NB4 (cell line): ENCODE measurements at regions not wholly inside any gene's neighbourhood (a gene's known extent, or its start where the extent isn't known, plus 50 kb on each side); places are given as distances from the start of the nearest gene placed in this dataset.

ENCODE experiments used
- CTCF ChIP-seq: IDR thresholded peaks from one replicate; pipeline ENCODE4 v1.5.1; 2012; ENCODE audit warnings: low read depth, low read length
- MAX ChIP-seq: IDR thresholded peaks from 2 replicates; pipeline ENCODE4 v1.6.1; 2011; ENCODE audit warnings: low read depth, low read length
- POLR2A ChIP-seq: IDR thresholded peaks from 2 replicates; pipeline ENCODE4 v1.6.1; 2011; ENCODE audit warnings: mild to moderate bottlenecking; ENCODE audit not compliant: insufficient read length; ENCODE audit errors: extremely low read depth

GRCh38 chr3:148227534-148227933 lies 470.2 kb upstream of the AGTR1 start:
- TF ChIP-seq POLR2A: no peak
- TF ChIP-seq CTCF: no peak
- no peak for TF ChIP-seq MAX
